ENCODE measurements at regions not wholly inside any gene's neighbourhood (a gene's known extent, or its start where the extent isn't known, plus 50 kb on each side); places are given as distances from the start of the nearest gene placed in this dataset.

GRCh38 chr5:24428345-24428744 lies 216.4 kb downstream of the CDH10 start:
- TF ChIP-seq NCOA1 (CRISPR knock-in tag; IDR thresholded peaks at IDR 0.05) (no peak), POLR2AphosphoS5 (IDR thresholded peaks at IDR 0.05; ENCODE audit: low read depth, low read length) (no peak), ZNF446 (CRISPR knock-in tag; IDR thresholded peaks at IDR 0.05) (no peak), CTCF (CRISPR knock-in tag; IDR thresholded peaks at IDR 0.05) (no peak), CBX5 (CRISPR knock-in tag; IDR thresholded peaks at IDR 0.05; ENCODE audit: borderline replicate concordance) (no peak), MAX (IDR thresholded peaks at IDR 0.05) (no peak), RFX1 (IDR thresholded peaks at IDR 0.05) (no peak), EP300 (IDR thresholded peaks at IDR 0.05; ENCODE audit: low read depth in 2 of 2, low read length in 2 of 2) (no peak), EP300 (CRISPR knock-in tag; IDR thresholded peaks at IDR 0.05; ENCODE audit: borderline replicate concordance) (no peak), FIP1L1 (IDR thresholded peaks at IDR 0.05; ENCODE audit: borderline replicate concordance, insufficient read depth, low read depth, low read length) (no peak), ZFP36L1 (CRISPR knock-in tag; IDR thresholded peaks at IDR 0.05) (no peak), JUN (CRISPR knock-in tag; IDR thresholded peaks at IDR 0.05) (no peak), ZNF281 (CRISPR knock-in tag; IDR thresholded peaks at IDR 0.05; ENCODE audit: borderline replicate concordance) (no peak), EZH2 (conservative IDR thresholded peaks at IDR 0.05; ENCODE audit: low read depth, low read length) (no peak)

Data from HepG2 (cell line).